ENCODE measurements at regions not wholly inside any gene's neighbourhood (a gene's known extent, or its start where the extent isn't known, plus 50 kb on each side); places are given as distances from the start of the nearest gene placed in this dataset.
A peak's percentile ranks its signal among the peaks of the same experiment; 100 is the strongest.

- TF ChIP-seq NONO (IDR thresholded peaks at IDR 0.05) (no peak), NONO (CRISPR knock-in tag; conservative IDR thresholded peaks at IDR 0.05) (peak; percentile 73), CEBPB (IDR thresholded peaks at IDR 0.05; ENCODE audit: borderline replicate concordance, low read depth, low read length) (no peak), ZNF441 (CRISPR knock-in tag; IDR thresholded peaks at IDR 0.05; ENCODE audit: borderline replicate concordance) (peak; percentile 95), ZNF75D (CRISPR knock-in tag; IDR thresholded peaks at IDR 0.05; ENCODE audit: borderline replicate concordance) (no peak), ZNF329 (CRISPR knock-in tag; IDR thresholded peaks at IDR 0.05; ENCODE audit: low read depth) (no peak), SMAD3 (CRISPR knock-in tag; IDR thresholded peaks at IDR 0.05) (peak; percentile 99), JDP2 (CRISPR knock-in tag; IDR thresholded peaks at IDR 0.05; ENCODE audit: borderline replicate concordance) (no peak), FLYWCH1 (CRISPR knock-in tag; IDR thresholded peaks at IDR 0.05) (no peak), REL (CRISPR knock-in tag; conservative IDR thresholded peaks at IDR 0.05) (no peak), KIAA2018 (CRISPR knock-in tag; IDR thresholded peaks at IDR 0.05; ENCODE audit: borderline replicate concordance) (no peak), HNF4A (CRISPR knock-in tag; IDR thresholded peaks at IDR 0.05) (peak; percentile 100), GATAD2A (CRISPR knock-in tag; IDR thresholded peaks at IDR 0.05) (peak; percentile 99), ETV5 (CRISPR knock-in tag; IDR thresholded peaks at IDR 0.05; ENCODE audit: borderline replicate concordance) (peak; percentile 80), ZBTB7B (CRISPR knock-in tag; IDR thresholded peaks at IDR 0.05) (peak; percentile 100), ZBTB43 (CRISPR knock-in tag; conservative IDR thresholded peaks at IDR 0.05) (peak; percentile 79; the same call in 1 of the 2 replicates), SP5 (CRISPR knock-in tag; IDR thresholded peaks at IDR 0.05; ENCODE audit: borderline replicate concordance, low read depth) (peak; percentile 83; the same call in 1 of the 2 replicates), ARNT2 (CRISPR knock-in tag; IDR thresholded peaks at IDR 0.05; ENCODE audit: low read depth) (no peak), USF2 (IDR thresholded peaks at IDR 0.05; ENCODE audit: low read depth, low read length) (no peak), USF2 (CRISPR knock-in tag; IDR thresholded peaks at IDR 0.05; ENCODE audit: borderline replicate concordance) (no peak)
These were observed 153.6 kb downstream of the FOXA2 start (continued) for GRCh38 chr20:22430746-22431168.

Measured in HepG2 (cell line).